ENCODE measurements at regions not wholly inside any gene's neighbourhood (a gene's known extent, or its start where the extent isn't known, plus 50 kb on each side); places are given as distances from the start of the nearest gene placed in this dataset.

DNA sequence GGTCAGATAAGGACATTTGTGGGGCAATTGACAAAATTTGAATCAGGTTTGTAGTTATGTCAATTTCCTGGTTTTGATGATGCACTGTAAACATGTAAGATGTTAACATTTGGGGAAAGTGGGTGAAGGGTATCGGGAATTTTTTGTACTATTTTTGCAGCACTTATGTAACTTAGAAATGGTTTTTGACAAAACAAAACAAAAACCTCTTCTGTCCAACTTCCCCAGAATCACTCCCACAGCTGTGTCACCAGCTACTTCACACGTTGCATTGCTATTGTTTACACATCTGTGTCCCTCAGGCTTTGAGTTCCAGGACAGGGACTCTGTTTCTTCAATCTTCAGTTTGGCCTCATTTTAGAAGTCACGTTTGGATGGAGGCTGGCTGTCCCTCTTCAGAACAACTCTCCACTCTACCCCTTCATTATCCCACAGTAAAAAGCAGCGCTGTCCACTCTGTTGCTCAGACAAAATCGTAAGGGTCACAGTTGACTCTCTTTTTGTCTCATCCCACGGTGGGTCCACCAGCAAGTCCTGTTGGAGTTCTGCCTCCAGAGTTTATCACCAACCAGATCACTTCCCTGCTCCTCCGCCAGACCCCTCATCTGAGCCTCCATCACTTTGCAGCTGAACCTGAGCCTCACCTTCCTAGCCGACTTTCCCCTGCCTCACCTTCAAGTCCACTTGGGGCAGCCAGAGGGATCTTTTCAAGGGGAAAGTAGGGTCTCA is 63.2 kb downstream of the NENF start:
- DNase-seq = no peak
- Histone ChIP-seq H3K27me3 (ENCODE audit: control insufficient read depth in 3 of 3, insufficient read depth in 3 of 3, low read length in 2 of 3) (no peaks in the 10 kb centered on the region), H3K4me3 (no peak overlapping the region), H3K9ac (ENCODE audit: insufficient read depth in 1 of 2, low read length in 2 of 2) (no peak overlapping the region), H3K36me3 (ENCODE audit: control insufficient read depth in 4 of 4, insufficient read depth in 4 of 4, low read length in 4 of 4) (no peaks in the 10 kb centered on the region), H3K9me3 (ENCODE audit: control insufficient read depth in 4 of 4, insufficient read depth in 3 of 4, low read length in 3 of 4) (no peaks in the 10 kb centered on the region), H3K4me1 (ENCODE audit: control insufficient read depth in 5 of 5, insufficient read depth in 5 of 5, low read length in 5 of 5) (peaks cover 0 to 5% (median 0%) of the 10 kb centered on the region in 5 donors), H3K27ac (ENCODE audit: low read depth in 1 of 2, low read length in 1 of 2) (no peak overlapping the region)
- WGBS, 2 donors = 63 to 76% methylated on average over 8 of the region's 8 CpGs
- TF ChIP-seq, protein P1, sequence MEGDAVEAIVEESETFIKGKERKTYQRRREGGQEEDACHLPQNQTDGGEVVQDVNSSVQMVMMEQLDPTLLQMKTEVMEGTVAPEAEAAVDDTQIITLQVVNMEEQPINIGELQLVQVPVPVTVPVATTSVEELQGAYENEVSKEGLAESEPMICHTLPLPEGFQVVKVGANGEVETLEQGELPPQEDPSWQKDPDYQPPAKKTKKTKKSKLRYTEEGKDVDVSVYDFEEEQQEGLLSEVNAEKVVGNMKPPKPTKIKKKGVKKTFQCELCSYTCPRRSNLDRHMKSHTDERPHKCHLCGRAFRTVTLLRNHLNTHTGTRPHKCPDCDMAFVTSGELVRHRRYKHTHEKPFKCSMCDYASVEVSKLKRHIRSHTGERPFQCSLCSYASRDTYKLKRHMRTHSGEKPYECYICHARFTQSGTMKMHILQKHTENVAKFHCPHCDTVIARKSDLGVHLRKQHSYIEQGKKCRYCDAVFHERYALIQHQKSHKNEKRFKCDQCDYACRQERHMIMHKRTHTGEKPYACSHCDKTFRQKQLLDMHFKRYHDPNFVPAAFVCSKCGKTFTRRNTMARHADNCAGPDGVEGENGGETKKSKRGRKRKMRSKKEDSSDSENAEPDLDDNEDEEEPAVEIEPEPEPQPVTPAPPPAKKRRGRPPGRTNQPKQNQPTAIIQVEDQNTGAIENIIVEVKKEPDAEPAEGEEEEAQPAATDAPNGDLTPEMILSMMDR (IDR thresholded peaks at IDR 0.05; ENCODE audit: control extremely low read depth, extremely low read depth) = no peak
- ATAC-seq (ENCODE audit: insufficient read depth, low FRiP score) = no peak

DNA sequence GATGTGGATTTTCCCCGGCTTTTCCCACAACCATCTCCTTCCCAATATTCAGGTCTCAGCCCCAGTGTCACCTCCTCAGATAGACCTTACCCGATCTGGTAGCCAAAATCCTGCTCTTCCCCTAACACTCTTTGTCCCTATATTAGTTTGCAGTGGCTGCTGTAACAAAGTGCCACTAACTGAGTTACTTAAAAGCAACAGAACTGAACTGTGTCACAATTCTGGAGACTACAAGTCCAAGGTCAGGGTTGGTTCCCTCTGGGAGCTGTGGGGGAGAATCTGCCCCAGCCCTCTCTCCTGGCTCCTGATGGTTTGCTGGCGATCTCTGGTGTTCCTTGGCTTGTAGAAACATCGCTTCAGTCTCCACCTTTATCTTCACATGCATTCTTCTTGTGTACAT is 64.0 kb downstream of the NENF start:
- TF ChIP-seq, protein P1 (IDR thresholded peaks at IDR 0.05; ENCODE audit: control extremely low read depth, extremely low read depth) = no peak
- no peaks in the 10 kb centered on the region for H3K9me3 ChIP-seq (ENCODE audit: control insufficient read depth in 4 of 4, insufficient read depth in 3 of 4, low read length in 3 of 4)
- 88 to 94% methylated on average over 4 of the region's 4 CpGs for WGBS, 2 donors
- no peak overlapping the region for H3K9ac ChIP-seq (ENCODE audit: insufficient read depth in 1 of 2, low read length in 2 of 2)
- no peak overlapping the region for H3K4me3 ChIP-seq
- H3K36me3 ChIP-seq (ENCODE audit: control insufficient read depth in 4 of 4, insufficient read depth in 4 of 4, low read length in 4 of 4) = no peaks in the 10 kb centered on the region
- H3K27ac ChIP-seq (ENCODE audit: low read depth in 1 of 2, low read length in 1 of 2) = no peak overlapping the region
- ATAC-seq (ENCODE audit: insufficient read depth, low FRiP score) (no peak), DNase-seq (no peak)
- no peaks in the 10 kb centered on the region for H3K27me3 ChIP-seq (ENCODE audit: control insufficient read depth in 3 of 3, insufficient read depth in 3 of 3, low read length in 2 of 3)
- H3K4me1 ChIP-seq (ENCODE audit: control insufficient read depth in 5 of 5, insufficient read depth in 5 of 5, low read length in 5 of 5) = peaks cover 0 to 5% (median 0%) of the 10 kb centered on the region in 5 donors

DNA sequence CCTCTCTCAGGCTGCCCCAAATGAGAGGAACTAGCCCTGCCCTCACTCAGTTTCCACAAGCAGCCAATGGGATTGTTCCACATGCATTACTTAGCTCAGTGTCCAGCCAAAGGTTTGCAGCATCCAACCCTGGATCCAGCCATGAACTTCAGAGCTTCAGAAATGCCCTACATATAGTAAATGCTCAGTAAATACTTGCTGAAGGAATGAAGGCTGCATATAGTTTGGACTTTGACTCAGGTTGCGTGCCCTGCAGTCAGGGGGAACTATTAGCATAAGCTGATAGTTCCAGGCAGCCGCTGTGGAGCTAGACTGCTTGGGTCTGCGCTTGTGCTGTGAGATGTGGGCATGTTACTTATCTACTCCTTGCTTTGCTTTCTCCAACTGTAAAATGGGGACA is 64.8 kb downstream of the NENF start:
- DNase-seq = no peak
- Histone ChIP-seq H3K4me1 (ENCODE audit: control insufficient read depth in 5 of 5, insufficient read depth in 5 of 5, low read length in 5 of 5) (peaks cover 0 to 5% (median 0%) of the 10 kb centered on the region in 5 donors), H3K9me3 (ENCODE audit: control insufficient read depth in 4 of 4, insufficient read depth in 3 of 4, low read length in 3 of 4) (no peaks in the 10 kb centered on the region), H3K4me3 (no peak overlapping the region), H3K27me3 (ENCODE audit: control insufficient read depth in 3 of 3, insufficient read depth in 3 of 3, low read length in 2 of 3) (no peaks in the 10 kb centered on the region), H3K9ac (ENCODE audit: insufficient read depth in 1 of 2, low read length in 2 of 2) (no peak overlapping the region), H3K27ac (ENCODE audit: low read depth in 1 of 2, low read length in 1 of 2) (no peak overlapping the region), H3K36me3 (ENCODE audit: control insufficient read depth in 4 of 4, insufficient read depth in 4 of 4, low read length in 4 of 4) (no peaks in the 10 kb centered on the region)
- TF ChIP-seq, protein P1 (IDR thresholded peaks at IDR 0.05; ENCODE audit: control extremely low read depth, extremely low read depth) = no peak
- no peak for ATAC-seq (ENCODE audit: insufficient read depth, low FRiP score)
- 94 to 98% methylated on average over 3 of the region's 3 CpGs for WGBS, 2 donors

All from lung (tissue), 11 donors.